Activated CD8-positive, alpha-beta memory T cell treated with anti-CD3 and anti-CD28 coated beads, Interleukin-2, amount 10 ng/mL, durations not matched to agents 7 days and 5 days (primary cell): ENCODE measurements at regions not wholly inside any gene's neighbourhood (a gene's known extent, or its start where the extent isn't known, plus 50 kb on each side); places are given as distances from the start of the nearest gene placed in this dataset.
"Not testable (repeated sequence)": the region's sequence is repeated elsewhere in the genome, so short reads cannot be mapped to it uniquely, and the experiment has no call there.

Source experiments
- ATAC-seq: fragments of 150-1000 bp; cut with Tn5 transposase; one replicate; pipeline ENCODE4 v1.10.0; 2021; ENCODE audit warnings: moderate library complexity
- CTCF ChIA-PET: fragments of 350-600 bp; sonication (Branson Sonifier 250); formaldehyde crosslinking; loops from one replicate; lab custom pipeline; 2021; ENCODE audit warnings: antibody characterized with exemption; lab: Charles Lee
- DNase-seq: peaks from one replicate; pipeline ENCODE4 v3.0.0-alpha.2; 2020
- H3K27ac Mint-ChIP-seq: one replicate; pipeline ENCODE4 v1.8.0; 2021; ENCODE audit warnings: mild to moderate bottlenecking, mixed read lengths
- H3K27me3 Mint-ChIP-seq: one replicate; pipeline ENCODE4 v1.8.0; 2021; ENCODE audit warnings: mixed read lengths
- H3K36me3 Mint-ChIP-seq: one replicate; pipeline ENCODE4 v1.8.0; 2021; ENCODE audit warnings: mild to moderate bottlenecking, mixed read lengths
- H3K4me1 Mint-ChIP-seq: one replicate; pipeline ENCODE4 v1.8.0; 2021; ENCODE audit warnings: mixed read lengths
- H3K4me3 Mint-ChIP-seq: one replicate; pipeline ENCODE4 v1.8.0; 2021; ENCODE audit warnings: mild to moderate bottlenecking, moderate library complexity, mixed read lengths
- H3K9me3 Mint-ChIP-seq: one replicate; pipeline ENCODE4 v1.8.0; 2022; ENCODE audit warnings: low read depth, mixed read lengths

GRCh38 chr7:83851551-83851950, 202.6 kb upstream of the SEMA3E start:
- Mint-ChIP-seq H3K4me1 (no peaks in the 10 kb centered on the region), H3K9me3 (peaks cover 2% of the 10 kb centered on the region), H3K4me3 (no peak overlapping the region), H3K36me3 (no peaks in the 10 kb centered on the region), H3K27me3 (no peaks in the 10 kb centered on the region), H3K27ac (no peak overlapping the region)
- ATAC-seq (no peak), DNase-seq (no peak)
- CTCF ChIA-PET = no interaction called here

DNA sequence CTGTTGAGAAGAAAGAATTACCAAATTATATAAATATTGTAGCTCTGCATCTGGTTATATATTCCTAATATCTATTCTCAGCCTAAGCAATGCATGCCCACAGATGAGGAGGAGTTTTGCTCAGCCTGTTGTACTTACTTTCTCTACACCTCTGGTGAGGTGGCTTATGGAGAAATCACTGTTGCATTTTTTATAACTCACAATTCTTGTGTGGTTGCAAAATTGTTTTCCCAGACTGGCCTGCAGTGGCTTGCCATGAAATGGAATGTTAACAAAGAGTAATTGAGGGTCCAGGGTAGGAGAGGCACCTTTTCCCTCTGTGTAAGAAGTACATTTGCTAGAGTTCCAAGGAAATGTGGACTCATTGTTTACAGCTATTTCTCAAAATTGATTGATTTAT, 202.0 kb upstream of the SEMA3E start:
- CTCF ChIA-PET = no interaction called here
- H3K27ac Mint-ChIP-seq = no peak overlapping the region
- peaks cover under 1% of the 10 kb centered on the region for H3K9me3 Mint-ChIP-seq
- ATAC-seq (no peak), DNase-seq (no peak)
- no peak overlapping the region for H3K4me3 Mint-ChIP-seq
- no peaks in the 10 kb centered on the region for H3K4me1 Mint-ChIP-seq
- no peaks in the 10 kb centered on the region for H3K36me3 Mint-ChIP-seq
- no peaks in the 10 kb centered on the region for H3K27me3 Mint-ChIP-seq

DNA sequence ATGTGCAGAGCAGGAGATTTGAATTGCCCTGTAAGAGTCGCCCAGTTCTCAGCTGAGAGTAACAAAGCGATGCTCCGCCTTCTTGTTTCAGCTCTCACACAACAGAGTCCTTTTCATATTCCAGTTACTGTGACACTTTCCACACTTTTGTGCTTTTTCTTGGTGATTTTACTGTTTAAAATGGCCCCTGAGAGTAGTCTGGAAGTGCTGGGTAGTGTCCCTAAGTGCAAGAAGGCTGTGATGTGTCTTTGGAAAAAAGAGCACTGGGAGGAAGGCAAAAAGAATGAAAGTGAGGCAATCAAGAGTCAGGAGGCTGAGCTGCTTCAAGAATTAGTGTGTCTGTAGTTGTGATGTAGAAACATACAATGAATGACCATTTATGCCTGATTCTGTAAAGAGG, 201.2 kb upstream of the SEMA3E start:
- H3K27ac Mint-ChIP-seq = no peak overlapping the region
- H3K36me3 Mint-ChIP-seq = no peaks in the 10 kb centered on the region
- CTCF ChIA-PET = no interaction called here
- H3K27me3 Mint-ChIP-seq = no peaks in the 10 kb centered on the region
- no peak for DNase-seq
- no peak overlapping the region for H3K4me3 Mint-ChIP-seq
- no peaks in the 10 kb centered on the region for H3K4me1 Mint-ChIP-seq
- no peaks in the 10 kb centered on the region for H3K9me3 Mint-ChIP-seq
- no peak for ATAC-seq

- no peaks in the 10 kb centered on the region for H3K9me3 Mint-ChIP-seq
- no peaks in the 10 kb centered on the region for H3K27me3 Mint-ChIP-seq
- ATAC-seq (no peak), DNase-seq (no peak)
- no peak overlapping the region for H3K4me3 Mint-ChIP-seq
- CTCF ChIA-PET = no interaction called here
- no peaks in the 10 kb centered on the region for H3K4me1 Mint-ChIP-seq
- no peaks in the 10 kb centered on the region for H3K36me3 Mint-ChIP-seq
- no peak overlapping the region for H3K27ac Mint-ChIP-seq
These were observed 200.2 kb upstream of the SEMA3E start for GRCh38 chr7:83849131-83849530.

- Mint-ChIP-seq H3K9me3 (peaks cover 2% of the 10 kb centered on the region), H3K36me3 (no peaks in the 10 kb centered on the region), H3K27me3 (no peaks in the 10 kb centered on the region), H3K4me1 (no peaks in the 10 kb centered on the region), H3K27ac (no peak overlapping the region), H3K4me3 (no peak overlapping the region)
- DNase-seq (no peak), ATAC-seq (no peak)
- CTCF ChIA-PET = no interaction called here
These were observed 194.0 kb upstream of the SEMA3E start for GRCh38 chr7:83842894-83843293.

GRCh38 chr7:83837683-83838082, 188.7 kb upstream of the SEMA3E start:
- H3K9me3 Mint-ChIP-seq = no peaks in the 10 kb centered on the region
- no peaks in the 10 kb centered on the region for H3K36me3 Mint-ChIP-seq
- no peak overlapping the region for H3K4me3 Mint-ChIP-seq
- no peak overlapping the region for H3K27ac Mint-ChIP-seq
- H3K27me3 Mint-ChIP-seq = no peaks in the 10 kb centered on the region
- CTCF ChIA-PET = no interaction called here
- no peak for ATAC-seq
- no peak for DNase-seq
- H3K4me1 Mint-ChIP-seq = no peaks in the 10 kb centered on the region

GRCh38 chr7:83836028-83836427, 187.1 kb upstream of the SEMA3E start:
- Mint-ChIP-seq H3K9me3 (no peaks in the 10 kb centered on the region), H3K27ac (no peak overlapping the region), H3K4me3 (no peak overlapping the region), H3K36me3 (no peaks in the 10 kb centered on the region), H3K4me1 (no peaks in the 10 kb centered on the region), H3K27me3 (no peaks in the 10 kb centered on the region)
- DNase-seq (no peak), ATAC-seq (no peak)
- CTCF ChIA-PET = no interaction called here

DNA sequence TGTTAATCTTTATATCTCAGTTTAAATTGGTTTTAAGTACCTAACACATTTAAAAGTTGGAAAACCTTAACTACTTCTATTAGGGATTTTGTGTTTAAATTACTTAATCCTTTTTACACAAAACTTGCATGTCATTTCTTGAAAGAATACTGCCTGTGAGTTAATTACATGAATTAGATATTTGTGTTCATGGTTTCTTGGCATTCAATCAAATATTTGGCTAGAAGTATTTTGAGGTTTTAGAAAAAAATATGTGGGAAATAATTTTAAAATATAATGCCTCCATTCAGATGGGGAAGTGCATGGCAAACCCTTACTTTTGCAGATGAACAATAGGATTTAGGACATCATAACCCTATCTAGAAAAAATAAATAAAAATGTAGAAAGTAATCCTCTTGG, 186.5 kb upstream of the SEMA3E start:
- Mint-ChIP-seq H3K4me3 (no peak overlapping the region), H3K27me3 (no peaks in the 10 kb centered on the region), H3K9me3 (no peaks in the 10 kb centered on the region), H3K4me1 (no peaks in the 10 kb centered on the region), H3K36me3 (no peaks in the 10 kb centered on the region), H3K27ac (no peak overlapping the region)
- DNase-seq = no peak
- CTCF ChIA-PET = no interaction called here
- no peak for ATAC-seq

DNA sequence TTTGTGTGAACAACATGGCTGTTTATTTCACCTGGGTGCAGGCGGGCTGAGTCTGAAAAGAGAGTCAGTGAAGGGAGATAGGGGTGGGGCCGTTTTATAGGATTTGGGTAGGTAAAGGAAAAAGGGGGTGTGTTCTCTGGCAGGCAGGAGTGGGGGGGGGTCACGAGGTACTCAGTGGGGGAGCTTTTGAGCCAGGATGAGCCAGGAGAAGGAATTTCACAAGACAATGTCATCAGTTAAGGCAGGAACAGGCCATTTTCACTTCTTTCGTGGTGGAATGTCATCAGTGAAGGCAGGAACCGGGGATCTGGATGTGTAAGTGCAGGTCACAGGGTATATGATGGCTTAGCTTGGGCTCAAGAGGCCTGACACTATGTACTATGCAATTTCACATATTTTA, 184.8 kb upstream of the SEMA3E start:
- H3K27me3 Mint-ChIP-seq, H3K4me1 Mint-ChIP-seq, CTCF ChIA-PET, H3K4me3 Mint-ChIP-seq, H3K36me3 Mint-ChIP-seq, H3K27ac Mint-ChIP-seq, DNase-seq, ATAC-seq, H3K9me3 Mint-ChIP-seq: not testable (repeated sequence)

GRCh38 chr7:83832009-83832408, 183.1 kb upstream of the SEMA3E start:
- H3K9me3 Mint-ChIP-seq = peaks cover 7% of the 10 kb centered on the region
- H3K36me3 Mint-ChIP-seq = no peaks in the 10 kb centered on the region
- CTCF ChIA-PET = no interaction called here
- no peaks in the 10 kb centered on the region for H3K27me3 Mint-ChIP-seq
- H3K4me1 Mint-ChIP-seq = no peaks in the 10 kb centered on the region
- no peak overlapping the region for H3K27ac Mint-ChIP-seq
- DNase-seq (no peak), ATAC-seq (no peak)
- no peak overlapping the region for H3K4me3 Mint-ChIP-seq

DNA sequence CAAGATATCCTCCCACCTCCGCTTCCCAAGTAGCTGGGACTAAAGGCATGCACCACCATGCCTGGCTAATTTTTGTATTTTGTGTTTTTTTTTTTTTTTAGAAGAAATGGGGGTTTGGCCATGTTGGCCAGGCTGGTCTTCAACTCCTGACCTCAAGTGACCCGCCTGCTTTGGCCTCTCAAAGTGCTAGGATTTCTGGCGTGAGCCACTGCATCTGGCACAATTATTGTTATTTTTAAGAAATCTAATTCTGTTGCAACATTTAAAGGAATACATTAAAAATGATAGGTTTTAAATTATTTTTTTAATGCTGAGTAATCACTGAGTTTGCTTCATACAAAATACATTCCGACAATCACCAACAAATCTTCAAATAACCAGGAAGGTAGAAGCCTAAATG, 178.1 kb upstream of the SEMA3E start:
- Mint-ChIP-seq H3K36me3 (no peaks in the 10 kb centered on the region), H3K9me3 (peaks cover 7% of the 10 kb centered on the region), H3K27ac (no peak overlapping the region), H3K4me1 (no peaks in the 10 kb centered on the region), H3K27me3 (no peaks in the 10 kb centered on the region), H3K4me3 (no peak overlapping the region)
- no peak for DNase-seq
- no peak for ATAC-seq
- CTCF ChIA-PET = no interaction called here

DNA sequence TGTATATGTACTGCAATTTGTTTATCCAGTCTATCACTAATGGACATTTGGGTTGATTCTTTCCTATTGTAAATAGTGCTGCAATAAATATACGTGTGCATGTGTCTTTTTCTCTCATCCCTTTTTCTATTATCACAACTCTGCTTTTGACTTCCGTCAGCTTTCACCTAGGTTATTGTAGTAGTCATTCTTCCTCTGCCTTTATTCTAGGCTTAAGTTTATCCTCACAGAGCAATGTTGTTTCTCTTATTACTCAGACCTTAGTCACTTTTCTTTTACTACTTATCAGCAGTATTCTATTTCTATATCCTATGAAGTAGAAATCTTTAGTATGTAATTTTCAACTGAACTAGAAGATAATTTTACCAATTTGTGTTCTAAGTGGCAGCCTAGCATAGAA, 175.3 kb upstream of the SEMA3E start:
- ATAC-seq (no peak), DNase-seq (no peak)
- Mint-ChIP-seq H3K27me3 (no peaks in the 10 kb centered on the region), H3K9me3 (peaks cover 8% of the 10 kb centered on the region), H3K4me3 (no peak overlapping the region), H3K4me1 (no peaks in the 10 kb centered on the region), H3K36me3 (no peaks in the 10 kb centered on the region), H3K27ac (no peak overlapping the region)
- CTCF ChIA-PET = no interaction called here

DNA sequence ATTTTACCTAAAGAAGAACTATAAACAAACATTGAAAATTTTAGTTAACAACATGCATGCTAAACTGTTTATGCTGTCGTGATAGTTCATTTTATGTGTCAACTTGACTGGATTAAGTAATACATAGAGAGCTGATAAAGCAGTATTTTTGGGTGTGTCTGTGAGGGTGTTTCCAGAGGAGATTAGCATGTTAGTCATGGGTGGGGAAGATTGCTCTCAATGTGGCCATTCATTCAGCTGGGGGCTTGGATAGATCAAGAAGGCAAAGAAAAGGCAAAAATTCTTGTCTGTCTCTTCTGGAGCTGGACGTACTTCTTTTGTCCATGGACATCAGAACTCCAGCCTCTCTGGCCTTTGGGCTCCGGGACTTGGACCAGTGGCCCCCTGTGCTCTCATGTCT, 172.9 kb upstream of the SEMA3E start:
- DNase-seq = no peak
- H3K4me1 Mint-ChIP-seq = no peaks in the 10 kb centered on the region
- no peaks in the 10 kb centered on the region for H3K36me3 Mint-ChIP-seq
- peaks cover 7% of the 10 kb centered on the region for H3K9me3 Mint-ChIP-seq
- no peak overlapping the region for H3K4me3 Mint-ChIP-seq
- H3K27ac Mint-ChIP-seq = no peak overlapping the region
- no peaks in the 10 kb centered on the region for H3K27me3 Mint-ChIP-seq
- no peak for ATAC-seq
- CTCF ChIA-PET = no interaction called here

GRCh38 chr7:83820641-83821040, 171.7 kb upstream of the SEMA3E start:
- CTCF ChIA-PET = no interaction called here
- peaks cover 7% of the 10 kb centered on the region for H3K9me3 Mint-ChIP-seq
- ATAC-seq = no peak

DNA sequence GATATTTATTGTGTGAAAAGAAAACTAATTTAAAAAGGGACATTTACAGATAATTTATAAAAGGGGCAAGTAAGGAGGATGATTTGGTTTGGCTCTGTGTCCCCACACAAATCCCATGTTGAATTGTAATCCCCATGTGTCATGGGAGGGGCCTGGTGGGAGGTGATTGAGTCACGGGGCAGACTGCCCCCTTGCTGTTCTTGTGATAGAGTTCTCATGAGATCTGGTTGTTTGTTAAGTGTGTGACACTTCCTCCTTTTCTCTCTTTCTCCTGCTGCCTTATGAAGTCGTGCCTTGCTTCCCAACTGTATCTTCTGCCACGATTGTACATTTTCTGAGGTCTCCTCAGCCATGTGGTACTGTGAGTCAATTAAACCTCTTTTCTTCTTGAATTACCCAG, 171.0 kb upstream of the SEMA3E start:
- Mint-ChIP-seq H3K36me3 (no peaks in the 10 kb centered on the region), H3K9me3 (peaks cover 7% of the 10 kb centered on the region), H3K27ac (no peak overlapping the region), H3K4me3 (no peak overlapping the region), H3K4me1 (no peaks in the 10 kb centered on the region), H3K27me3 (no peaks in the 10 kb centered on the region)
- DNase-seq (no peak), ATAC-seq (no peak)
- CTCF ChIA-PET = no interaction called here

More at GRCh38 chr7:83820641-83821040, 171.7 kb upstream of the SEMA3E start:
- no peak for DNase-seq
- H3K27ac Mint-ChIP-seq = no peak overlapping the region
- no peaks in the 10 kb centered on the region for H3K36me3 Mint-ChIP-seq
- H3K4me1 Mint-ChIP-seq = no peaks in the 10 kb centered on the region
- H3K27me3 Mint-ChIP-seq = no peaks in the 10 kb centered on the region
- no peak overlapping the region for H3K4me3 Mint-ChIP-seq
